ENCODE measurements at regions not wholly inside any gene's neighbourhood (a gene's known extent, or its start where the extent isn't known, plus 50 kb on each side); places are given as distances from the start of the nearest gene placed in this dataset.
A peak's percentile ranks its signal among the peaks of the same experiment; 100 is the strongest.
"Not testable (repeated sequence)": the region's sequence is repeated elsewhere in the genome, so short reads cannot be mapped to it uniquely, and the experiment has no call there.

DNA sequence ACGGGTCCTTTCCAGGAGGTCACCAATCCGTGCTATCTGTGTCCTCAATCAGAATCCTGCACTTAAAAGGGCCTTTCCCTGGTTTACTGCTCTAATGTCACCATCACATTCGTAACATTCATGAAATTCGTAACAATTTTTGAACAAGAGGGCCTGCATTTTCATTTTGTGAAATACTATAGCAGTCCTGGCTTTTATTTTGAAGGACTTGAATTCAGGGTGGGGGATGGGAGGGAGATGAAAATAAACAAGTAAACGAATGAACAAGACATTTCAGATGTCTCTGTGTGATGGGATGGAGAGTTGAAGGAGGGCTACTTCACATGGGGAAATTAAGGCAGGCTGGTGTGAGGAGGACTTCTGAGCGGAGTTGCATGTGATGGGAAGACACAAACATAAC lies 281.0 kb downstream of the TSHZ3 start:
- no peak for DNase-seq (ENCODE audit: low spot score)
- ATAC-seq = no peak
- intact Hi-C loops (cut with DNase I) = no loop called here

GRCh38 chr19:31066385-31066784 lies 282.9 kb downstream of the TSHZ3 start:
- DNase-seq (ENCODE audit: low spot score) (no peak), ATAC-seq (peak; percentile 36)
- intact Hi-C loops (cut with DNase I) = no loop called here

GRCh38 chr19:31064491-31064890 lies 284.7 kb downstream of the TSHZ3 start:
- no peak for ATAC-seq

DNA sequence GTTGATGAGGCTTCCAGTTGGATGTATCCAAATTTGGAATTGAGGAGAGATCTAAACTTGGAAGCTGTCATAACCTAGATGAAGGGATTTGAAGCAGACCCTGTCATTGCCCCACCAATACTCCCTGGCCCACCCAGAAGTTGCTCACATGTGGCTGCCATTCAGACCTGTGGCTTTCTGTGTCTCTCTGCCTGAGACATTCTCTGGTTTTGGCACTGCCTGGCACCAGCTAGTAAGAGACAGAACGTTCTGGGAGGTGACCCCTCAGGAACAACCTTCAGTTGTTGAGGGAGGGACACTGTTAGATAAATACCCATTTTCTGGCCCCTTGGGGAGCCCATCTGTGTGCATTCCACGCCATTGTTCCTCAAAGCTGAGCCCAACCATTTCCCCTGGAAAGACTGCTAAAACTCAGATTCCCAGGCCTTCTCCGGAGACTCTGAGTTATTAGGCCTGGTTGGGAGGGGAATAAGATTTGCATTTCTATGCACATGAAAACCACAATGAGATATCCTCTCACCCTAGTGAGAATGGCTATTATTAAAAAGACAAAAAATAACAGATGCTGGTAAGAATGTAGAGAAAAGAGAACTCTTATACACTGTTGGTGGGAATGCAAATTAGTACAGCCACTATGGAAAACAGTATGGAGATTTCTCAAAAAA lies 290.4 kb downstream of the TSHZ3 start:
- no peak for ATAC-seq
- no peak for DNase-seq (ENCODE audit: low spot score)
- intact Hi-C loops (cut with DNase I) = no loop called here

More at GRCh38 chr19:31064491-31064890, 284.7 kb downstream of the TSHZ3 start:
- no peak for DNase-seq (ENCODE audit: low spot score)
- intact Hi-C loops (cut with DNase I) = no loop called here

- ATAC-seq (no peak), DNase-seq (ENCODE audit: low spot score) (no peak)
- intact Hi-C loops (cut with DNase I) = no loop called here
Observed at GRCh38 chr19:31057476-31057875, 291.8 kb downstream of the TSHZ3 start.

DNA sequence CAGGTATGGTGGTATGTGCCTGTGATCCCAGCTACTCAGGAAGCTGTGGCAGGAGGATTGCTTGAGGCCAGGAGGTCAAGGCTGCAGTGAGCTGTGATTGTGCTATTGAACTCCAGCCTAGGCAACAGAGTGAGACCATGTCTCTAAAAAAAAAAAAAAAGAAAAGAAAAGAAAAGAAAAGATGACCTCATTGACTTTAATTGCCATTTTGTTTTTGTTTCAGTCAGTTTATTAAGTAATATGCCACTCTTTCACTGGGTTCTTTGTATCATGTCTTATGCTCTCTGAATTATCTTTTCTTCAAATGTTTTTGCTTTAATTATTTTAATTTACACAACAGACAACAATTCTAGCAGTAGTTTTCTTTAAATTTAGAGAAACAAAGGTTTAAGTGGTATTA lies 293.8 kb downstream of the TSHZ3 start:
- DNase-seq (ENCODE audit: low spot score) (no peak), ATAC-seq (no peak)
- intact Hi-C loops (cut with DNase I) = no loop called here

- intact Hi-C loops (cut with DNase I) = no loop called here
- ATAC-seq = peak; percentile 51
- no peak for DNase-seq (ENCODE audit: low spot score)
Observed at GRCh38 chr19:31054430-31054829, 294.8 kb downstream of the TSHZ3 start.

DNA sequence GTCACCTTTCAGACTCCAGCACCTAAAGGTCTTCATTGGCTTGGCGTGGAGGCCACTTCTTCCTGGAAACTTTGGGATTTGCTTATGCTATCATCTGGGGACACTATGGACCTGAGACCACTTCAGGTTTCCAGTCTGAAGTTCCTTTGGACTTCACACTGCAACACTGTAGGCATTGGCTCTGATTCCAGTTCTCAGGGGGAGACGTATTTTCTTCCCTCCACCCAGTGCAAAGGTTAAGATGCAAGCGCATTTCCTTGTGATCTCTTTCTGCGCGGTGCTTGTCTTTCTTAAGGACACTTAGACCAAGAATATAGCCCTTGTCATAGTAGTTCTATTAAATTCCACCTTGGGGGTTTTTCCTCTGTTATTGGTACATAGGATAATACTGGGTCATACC lies 299.8 kb downstream of the TSHZ3 start:
- no peak for DNase-seq (ENCODE audit: low spot score)
- intact Hi-C loops (cut with DNase I) = no loop called here
- ATAC-seq = no peak

GRCh38 chr19:31046024-31046423 lies 303.2 kb downstream of the TSHZ3 start:
- DNase-seq (ENCODE audit: low spot score) (no peak), ATAC-seq (no peak)
- intact Hi-C loops (cut with DNase I) = no loop called here

DNA sequence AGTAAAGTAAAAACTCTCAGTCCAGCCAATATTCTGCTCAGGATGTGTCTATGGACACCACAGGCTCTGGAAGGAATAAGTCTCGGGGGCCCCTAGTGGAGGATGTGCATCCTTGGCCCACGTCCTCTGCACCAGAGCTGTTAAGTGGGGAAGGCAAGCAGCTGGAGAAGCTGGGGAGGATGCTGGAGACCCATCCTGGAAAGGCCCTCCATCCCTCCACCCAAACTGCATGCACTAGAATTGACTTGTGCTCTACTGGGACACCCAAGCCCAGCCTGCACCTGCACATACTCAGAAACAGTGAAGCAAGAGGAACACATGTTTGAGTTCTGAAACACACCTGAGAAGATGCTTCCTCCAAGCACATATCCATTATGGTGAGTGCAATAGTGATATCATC lies 307.8 kb downstream of the TSHZ3 start:
- ATAC-seq (no peak), DNase-seq (ENCODE audit: low spot score) (no peak)
- intact Hi-C loops (cut with DNase I) = no loop called here

DNA sequence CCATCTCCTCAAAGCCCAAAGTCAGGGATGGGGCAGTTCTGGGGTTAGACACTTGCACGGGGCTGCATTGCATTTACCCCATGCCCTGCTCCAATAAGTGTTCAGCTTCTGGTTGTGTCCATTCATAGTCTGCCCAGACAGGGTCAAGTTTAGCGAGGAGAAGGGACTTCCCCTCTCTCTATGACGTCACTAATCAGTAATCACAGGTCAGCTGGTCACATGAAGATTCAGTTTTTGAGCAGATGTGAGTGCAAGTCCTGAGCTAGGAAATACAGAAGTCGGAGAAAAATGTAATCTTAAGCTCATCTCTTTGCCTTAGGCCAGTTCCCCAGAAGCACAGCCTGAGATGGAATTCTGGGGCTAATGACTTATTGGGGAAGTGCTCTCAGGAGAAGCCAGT lies 310.1 kb downstream of the TSHZ3 start:
- intact Hi-C loops (cut with DNase I) = no loop called here
- ATAC-seq (no peak), DNase-seq (ENCODE audit: low spot score) (no peak)

GRCh38 chr19:31037286-31037980 lies 311.8 kb downstream of the TSHZ3 start:
- intact Hi-C loops (cut with DNase I) = no loop called here
- no peak for DNase-seq (ENCODE audit: low spot score)
- ATAC-seq = no peak

- DNase-seq (ENCODE audit: low spot score); intact Hi-C loops (cut with DNase I); ATAC-seq: not testable (repeated sequence)
Observed at GRCh38 chr19:31031455-31031854, 317.8 kb downstream of the TSHZ3 start.

- ATAC-seq (no peak), DNase-seq (ENCODE audit: low spot score) (no peak)
- intact Hi-C loops (cut with DNase I) = no loop called here
Observed at GRCh38 chr19:31023038-31023437, 326.2 kb downstream of the TSHZ3 start.

- intact Hi-C loops (cut with DNase I) = no loop called here
- no peak for DNase-seq (ENCODE audit: low spot score)
- peak; percentile 44 for ATAC-seq
Observed at GRCh38 chr19:31018936-31019335, 330.3 kb downstream of the TSHZ3 start.

GRCh38 chr19:31015778-31016177 lies 333.5 kb downstream of the TSHZ3 start:
- intact Hi-C loops (cut with DNase I) = no loop called here
- no peak for ATAC-seq
- DNase-seq (ENCODE audit: low spot score) = no peak

DNA sequence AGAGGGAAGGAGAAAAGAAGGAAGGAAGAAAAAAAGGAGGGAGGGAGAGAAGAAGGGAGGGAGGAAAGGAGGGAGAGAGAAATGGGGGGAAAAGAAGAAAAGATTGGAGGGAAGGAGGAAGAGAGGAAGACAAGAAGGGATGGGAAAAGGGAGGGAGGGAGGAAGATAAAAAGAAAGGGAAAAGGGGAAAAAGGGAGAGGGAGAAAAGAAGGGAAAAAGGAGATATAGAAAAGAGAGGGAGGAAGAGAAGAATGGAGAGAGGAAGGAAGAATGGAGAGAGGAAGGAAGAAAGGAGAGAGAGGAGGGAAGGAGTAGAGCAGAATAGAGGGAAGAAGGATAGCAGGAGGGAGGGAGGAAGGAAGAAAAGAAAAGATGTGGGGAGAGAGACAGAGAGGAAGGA lies 334.6 kb downstream of the TSHZ3 start:
- intact Hi-C loops (cut with DNase I) = no loop called here
- no peak for ATAC-seq
- DNase-seq (ENCODE audit: low spot score) = no peak

DNA sequence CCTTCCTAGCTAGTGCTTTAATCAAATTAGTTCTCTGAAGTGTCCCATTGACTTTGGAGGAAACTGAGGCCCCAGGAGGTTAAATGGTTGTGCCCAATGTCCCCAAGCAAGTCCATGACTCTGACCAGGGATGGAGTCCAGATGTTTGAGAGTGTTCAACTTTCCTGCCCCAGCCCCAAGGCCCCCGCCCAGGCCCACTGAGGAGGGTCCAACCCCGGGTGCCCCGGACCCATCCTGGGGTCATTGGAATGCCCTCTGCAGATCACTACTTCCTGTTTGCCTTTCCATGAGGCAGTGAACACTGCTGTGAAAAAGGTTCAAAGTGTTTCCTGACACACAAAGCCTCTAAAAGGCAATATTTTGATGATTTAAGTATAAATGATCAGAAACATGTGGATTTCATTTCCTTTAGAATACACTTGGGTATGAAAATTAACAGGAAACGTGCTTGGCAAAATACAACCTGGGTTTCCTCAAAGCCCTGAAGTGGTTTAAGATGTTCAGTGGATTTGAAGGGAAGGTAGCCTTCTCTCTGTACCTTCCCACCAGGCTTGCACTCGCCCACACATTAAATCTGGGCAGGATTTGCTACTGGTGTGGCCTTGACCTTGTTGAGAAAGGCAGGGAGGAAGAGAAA lies 335.7 kb downstream of the TSHZ3 start:
- DNase-seq (ENCODE audit: low spot score) = no peak
- peak; percentile 59 for ATAC-seq
- intact Hi-C loops (cut with DNase I) = no loop called here

DNA sequence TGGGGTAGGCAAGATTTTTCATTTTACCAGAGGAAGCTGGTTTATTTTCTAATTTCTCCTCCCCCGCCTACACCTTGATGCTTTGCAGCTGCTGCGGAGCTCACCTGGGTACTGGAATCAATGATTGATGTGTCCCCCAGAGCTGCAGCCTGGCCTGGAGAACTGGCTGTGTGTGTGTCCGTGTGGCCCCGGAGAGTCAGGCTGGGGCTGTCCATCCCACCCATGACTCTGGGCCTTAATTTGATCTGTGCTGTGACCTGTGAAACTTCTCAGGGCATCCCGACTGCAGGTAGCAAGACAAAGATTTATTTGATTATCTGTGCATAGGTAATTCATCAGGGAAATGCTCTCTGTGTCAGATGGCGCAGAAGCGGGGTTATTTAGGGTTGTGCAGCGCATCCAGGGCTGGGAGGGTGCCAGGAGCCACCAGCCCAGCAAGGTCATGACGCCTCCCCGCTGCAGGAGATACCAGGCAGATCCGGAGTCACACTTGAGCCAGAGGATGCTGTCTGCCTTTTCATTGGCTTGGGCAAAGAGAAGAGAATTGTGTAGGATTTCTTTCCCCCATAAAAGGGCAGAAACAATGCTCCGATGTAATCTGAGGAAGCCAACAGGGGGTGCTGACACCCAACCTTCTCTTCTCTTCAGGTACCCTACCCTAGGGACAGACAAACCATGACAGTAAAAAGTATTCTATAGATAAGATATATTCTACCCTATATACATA lies 346.6 kb downstream of the TSHZ3 start:
- DNase-seq (ENCODE audit: low spot score) (no peak), ATAC-seq (no peak)
- intact Hi-C loops (cut with DNase I) = no loop called here

DNA sequence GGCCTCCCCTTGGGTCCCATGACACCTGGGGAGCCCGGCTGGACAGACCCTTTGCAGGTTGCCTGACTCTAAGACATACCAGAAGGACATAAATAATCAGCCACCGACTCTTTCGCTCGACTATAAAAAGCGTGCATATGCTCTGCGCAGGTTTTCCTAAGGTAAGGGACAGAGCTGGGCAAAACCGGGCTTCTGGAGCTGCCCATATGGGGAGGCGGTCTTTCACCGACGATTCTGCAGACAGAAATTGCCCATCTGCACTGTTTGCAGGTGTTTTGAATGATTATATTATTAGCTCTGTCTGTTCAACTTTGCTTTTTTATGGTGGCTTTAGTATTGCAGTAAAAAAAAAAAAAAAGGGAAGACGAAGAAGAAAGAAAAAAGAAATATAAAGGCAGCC lies 347.2 kb downstream of the TSHZ3 start:
- ATAC-seq = no peak
- intact Hi-C loops (cut with DNase I) = no loop called here
- no peak for DNase-seq (ENCODE audit: low spot score)
